Esophagus squamous epithelium (tissue), 5 donors: ENCODE measurements at regions not wholly inside any gene's neighbourhood (a gene's known extent, or its start where the extent isn't known, plus 50 kb on each side); places are given as distances from the start of the nearest gene placed in this dataset.

Source experiments
- DNase-seq: peaks from one replicate; lab custom pipeline; 2025; lab: John Stamatoyannopoulos, UW
- H3K27ac ChIP-seq, 4 donors: fragments of 200-600 bp; sonication (generic); one replicate each; pipeline ENCODE4 v1.5.1; 2016 to 2019; ENCODE audit warnings: mild to moderate bottlenecking in 1 of 4
- H3K27me3 ChIP-seq, 4 donors: fragments of 200-600 bp; sonication (generic); 1 replicate in 3 of 4; 2 replicates in 1 of 4; pipeline versions ENCODE4 v1.5.1 to v1.6.0; 2017 to 2021; ENCODE audit warnings: antibody characterized with exemption in 1 of 4
- H3K36me3 ChIP-seq, 3 donors: fragments of 200-600 bp; sonication (generic); one replicate each; pipeline ENCODE4 v1.5.1; 2016 to 2019
- H3K4me1 ChIP-seq, 3 donors: fragments of 200-600 bp; sonication (generic); one replicate each; pipeline ENCODE4 v1.5.1; 2017 to 2019
- H3K4me3 ChIP-seq, 4 donors: fragments of 200-600 bp; sonication (generic); 1 replicate in 3 of 4; 2 replicates in 1 of 4; pipeline ENCODE4 v1.5.1; 2016 to 2019; ENCODE audit warnings: mild to moderate bottlenecking in 2 of 4, moderate library complexity in 1 of 4
- H3K9me3 ChIP-seq, 3 donors: fragments of 200-600 bp; sonication (generic); one replicate each; pipeline ENCODE4 v1.5.1; 2016 to 2019
- CTCF ChIP-seq, 6 experiments: fragments of 450-650 bp in 4 of 6; fragments of 200-600 bp in 2 of 6; sonication (generic) in 2 of 6; IDR thresholded peaks; one replicate each; pipeline ENCODE4 v1.5.1; 2016 to 2019; ENCODE audit warnings: antibody characterized with exemption in 6 of 6, mild to moderate bottlenecking in 4 of 6, moderate library complexity in 4 of 6
- POLR2A ChIP-seq, 4 donors: fragments of 450-650 bp; IDR thresholded peaks; one replicate each; pipeline ENCODE4 v1.6.1; 2017; ENCODE audit warnings: antibody characterized with exemption in 4 of 4, mild to moderate bottlenecking in 4 of 4, moderate library complexity in 3 of 4
- WGBS, 2 donors: methylation state at CpG; one replicate each; pipeline ENCODE4 v1.1.5; 2018; 5-methylcytosine and 5-hydroxymethylcytosine counted together
- intact Hi-C: fragments of 100-400 bp; cut with DNase I; formaldehyde crosslinking; loops from one replicate; pipeline ENCODE4 v1.15.0; 2022
- donor health status: DM: yes; HTN: yes; CAD: no.

DNA sequence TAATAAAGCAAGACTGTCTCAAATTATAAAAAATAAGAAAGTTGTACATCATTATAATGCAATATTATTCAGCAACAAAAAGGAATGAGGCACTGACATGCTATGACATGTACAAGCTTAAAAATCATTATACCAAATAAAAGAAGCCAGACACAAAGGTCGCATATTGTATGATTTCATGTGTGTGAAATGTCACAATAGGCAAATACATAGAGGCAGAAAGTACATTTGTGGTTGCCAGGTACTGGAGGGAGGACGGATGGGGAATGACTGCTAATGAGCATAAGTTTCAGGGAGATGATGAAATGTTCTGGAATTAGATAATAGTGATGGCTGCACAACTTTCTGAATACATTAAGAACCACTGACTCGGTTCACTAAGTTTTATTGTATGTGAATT is 73.6 kb upstream of the NBPF3 start:
- H3K27me3 ChIP-seq, result no peaks in the 10 kb centered on the region
- no peaks in the 10 kb centered on the region for H3K9me3 ChIP-seq
- H3K36me3 ChIP-seq, result no peaks in the 10 kb centered on the region
- 25 to 32% methylated on average over 3 of the region's 3 CpGs for WGBS, 2 donors
- H3K4me1 ChIP-seq, result peaks cover 0 to 26% (median 12%) of the 10 kb centered on the region in 3 donors
- TF ChIP-seq POLR2A (IDR thresholded peaks at IDR 0.05), result no peak
- no peak for TF ChIP-seq CTCF (IDR thresholded peaks at IDR 0.05)
- DNase-seq, result no peak
- H3K4me3 ChIP-seq, result no peak overlapping the region
- no peak overlapping the region for H3K27ac ChIP-seq
- intact Hi-C loops, result loop anchor here (5.0 to 10.0 kb wide), 2 partner anchors 134 to 289 kb away; no protein-coding TSS in a partner anchor

DNA sequence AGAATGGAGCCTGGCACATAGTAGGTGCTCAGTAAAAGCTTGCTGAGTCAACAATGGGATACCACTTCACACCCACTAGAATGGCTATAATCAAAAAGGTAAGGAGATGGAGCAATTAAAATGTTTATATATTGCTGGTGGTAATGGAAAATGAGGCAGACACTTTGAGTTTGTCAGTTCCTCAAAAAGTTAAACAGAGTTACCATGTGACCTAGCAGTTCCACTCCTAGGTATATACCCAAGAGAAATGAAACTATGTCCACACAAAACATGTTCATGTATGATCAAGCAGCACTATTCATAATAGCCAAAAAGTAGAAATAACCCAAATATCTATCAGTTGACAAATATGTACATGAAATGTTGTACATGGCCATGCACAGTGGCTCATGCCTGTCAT is 74.8 kb upstream of the ECE1 start:
- no peak for DNase-seq
- peaks cover 0 to 29% (median 13%) of the 10 kb centered on the region in 3 donors for H3K4me1 ChIP-seq
- no peak overlapping the region for H3K27ac ChIP-seq
- no peak overlapping the region for H3K4me3 ChIP-seq
- H3K36me3 ChIP-seq, result no peaks in the 10 kb centered on the region
- TF ChIP-seq CTCF (IDR thresholded peaks at IDR 0.05) (no peak), POLR2A (IDR thresholded peaks at IDR 0.05) (no peak)
- no peaks in the 10 kb centered on the region for H3K27me3 ChIP-seq
- no peaks in the 10 kb centered on the region for H3K9me3 ChIP-seq
- intact Hi-C loops, result loop anchor here (5.0 to 10.0 kb wide), 2 partner anchors 133 to 290 kb away; no protein-coding TSS in a partner anchor

DNA sequence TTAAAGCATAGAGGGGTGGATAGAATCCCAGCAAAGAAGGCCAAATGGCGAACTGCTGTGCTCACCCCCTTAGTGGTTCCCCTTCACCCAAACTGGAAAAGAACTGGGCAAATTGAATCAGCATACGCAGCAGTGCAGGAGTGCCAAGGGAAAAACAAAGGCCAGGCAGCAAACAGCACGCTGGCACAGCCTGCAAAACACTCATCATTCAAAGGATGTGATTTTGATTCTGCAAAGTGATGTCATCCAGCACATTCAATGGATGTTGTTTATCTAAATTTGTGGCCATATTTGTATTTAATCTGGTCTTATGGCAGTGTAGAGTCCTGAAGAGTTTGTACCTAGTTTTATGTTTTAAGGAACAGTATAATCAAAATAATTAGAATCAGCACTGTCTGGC is 71.8 kb upstream of the ECE1 start:
- TF ChIP-seq POLR2A (IDR thresholded peaks at IDR 0.05), result no peak
- TF ChIP-seq CTCF (IDR thresholded peaks at IDR 0.05), result no peak
- H3K4me1 ChIP-seq, result peaks cover 0 to 18% (median 9%) of the 10 kb centered on the region in 3 donors
- H3K9me3 ChIP-seq, result no peaks in the 10 kb centered on the region
- 53 to 56% methylated on average over 3 of the region's 3 CpGs for WGBS, 2 donors
- H3K36me3 ChIP-seq, result no peaks in the 10 kb centered on the region
- H3K4me3 ChIP-seq, result no peak overlapping the region
- H3K27ac ChIP-seq, result peak overlapping the region in 3 of 4 donors; percentile 22 to 43 (median 34)
- no peaks in the 10 kb centered on the region for H3K27me3 ChIP-seq
- DNase-seq, result no peak
- intact Hi-C loops, result loop anchor here (10.0 kb wide), 1 partner anchor 293 kb away; no protein-coding TSS in a partner anchor

GRCh38 chr1:21361506-21361905 is 71.2 kb upstream of the ECE1 start:
- H3K4me3 ChIP-seq, result no peak overlapping the region
- peaks cover 0 to 18% (median 9%) of the 10 kb centered on the region in 3 donors for H3K4me1 ChIP-seq
- H3K36me3 ChIP-seq, result no peaks in the 10 kb centered on the region
- no peaks in the 10 kb centered on the region for H3K9me3 ChIP-seq
- H3K27ac ChIP-seq, result peak overlapping the region; percentile 32 to 63 (median 38)
- 49 to 67% methylated on average over 5 of the region's 5 CpGs for WGBS, 2 donors
- TF ChIP-seq CTCF (IDR thresholded peaks at IDR 0.05) (no peak), POLR2A (IDR thresholded peaks at IDR 0.05) (no peak)
- intact Hi-C loops, result loop anchor here (10.0 kb wide), 1 partner anchor 293 kb away; no protein-coding TSS in a partner anchor
- DNase-seq, result no peak
- no peaks in the 10 kb centered on the region for H3K27me3 ChIP-seq

DNA sequence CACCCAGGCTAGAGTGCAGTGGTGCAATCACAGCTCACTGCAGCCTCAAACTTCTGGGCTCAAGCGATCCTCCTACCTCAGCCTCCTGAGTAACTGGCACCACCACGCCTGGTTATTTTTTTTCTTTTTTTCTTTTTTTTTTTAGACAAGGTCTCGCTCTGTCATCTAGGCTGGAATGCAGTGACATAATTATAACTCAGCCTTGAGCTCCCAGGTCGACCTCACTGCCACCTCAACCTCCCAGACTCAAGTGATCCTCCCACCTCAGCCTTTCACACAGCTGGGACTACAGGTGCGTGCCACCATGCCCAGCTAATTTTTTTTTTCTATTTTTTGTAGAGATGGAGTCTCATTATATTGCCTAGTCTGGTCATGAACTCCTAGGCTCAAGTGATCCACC is 66.9 kb upstream of the ECE1 start:
- intact Hi-C loops, result no loop called here
- Histone ChIP-seq H3K4me1 (peaks cover 0 to 18% (median 9%) of the 10 kb centered on the region in 3 donors), H3K4me3 (no peak overlapping the region), H3K9me3 (no peaks in the 10 kb centered on the region), H3K27me3 (no peaks in the 10 kb centered on the region), H3K36me3 (no peaks in the 10 kb centered on the region), H3K27ac (no peak overlapping the region)
- no peak for TF ChIP-seq POLR2A (IDR thresholded peaks at IDR 0.05)
- TF ChIP-seq CTCF (IDR thresholded peaks at IDR 0.05), result no peak
- DNase-seq, result no peak
- 70 to 76% methylated on average over 5 of the region's 5 CpGs for WGBS, 2 donors
